Skeletal muscle tissue (tissue), 3 donors: ENCODE measurements at regions not wholly inside any gene's neighbourhood (a gene's known extent, or its start where the extent isn't known, plus 50 kb on each side); places are given as distances from the start of the nearest gene placed in this dataset.
"Not testable (repeated sequence)": the region's sequence is repeated elsewhere in the genome, so short reads cannot be mapped to it uniquely, and the experiment has no call there.

Experiments used
- H3K27ac ChIP-seq: one replicate; pipeline ENCODE4 v1.7.0; 2013; ENCODE audit warnings: mild to moderate bottlenecking, low read depth, low read length, inconsistent platforms
- H3K27me3 ChIP-seq, 3 donors: one replicate each; pipeline ENCODE4 v1.7.0; 2013; ENCODE audit warnings: low read length in 3 of 3; ENCODE audit not compliant: control insufficient read depth in 3 of 3, insufficient read depth in 3 of 3
- H3K36me3 ChIP-seq, 3 donors: one replicate each; pipeline ENCODE4 v1.7.0; 2013; ENCODE audit warnings: low read length in 3 of 3; ENCODE audit not compliant: control insufficient read depth in 3 of 3, insufficient read depth in 3 of 3
- H3K4me1 ChIP-seq, 3 donors: one replicate each; pipeline ENCODE4 v1.7.0; 2013; ENCODE audit warnings: low read length in 3 of 3, mild to moderate bottlenecking in 3 of 3; ENCODE audit not compliant: control insufficient read depth in 3 of 3, insufficient read depth in 3 of 3
- H3K4me3 ChIP-seq, 3 donors: one replicate each; pipeline ENCODE4 v1.7.0; 2013; ENCODE audit warnings: low read length in 3 of 3
- H3K9ac ChIP-seq, 3 donors: one replicate each; pipeline ENCODE4 v1.7.0; 2013; ENCODE audit warnings: low read length in 3 of 3, mild to moderate bottlenecking in 3 of 3, moderate library complexity in 2 of 3, low read depth in 1 of 3
- H3K9me3 ChIP-seq, 3 donors: one replicate each; pipeline ENCODE4 v1.7.0; 2013; ENCODE audit warnings: low read length in 3 of 3; ENCODE audit not compliant: control insufficient read depth in 3 of 3
- donor health status: Osteomylitis.

DNA sequence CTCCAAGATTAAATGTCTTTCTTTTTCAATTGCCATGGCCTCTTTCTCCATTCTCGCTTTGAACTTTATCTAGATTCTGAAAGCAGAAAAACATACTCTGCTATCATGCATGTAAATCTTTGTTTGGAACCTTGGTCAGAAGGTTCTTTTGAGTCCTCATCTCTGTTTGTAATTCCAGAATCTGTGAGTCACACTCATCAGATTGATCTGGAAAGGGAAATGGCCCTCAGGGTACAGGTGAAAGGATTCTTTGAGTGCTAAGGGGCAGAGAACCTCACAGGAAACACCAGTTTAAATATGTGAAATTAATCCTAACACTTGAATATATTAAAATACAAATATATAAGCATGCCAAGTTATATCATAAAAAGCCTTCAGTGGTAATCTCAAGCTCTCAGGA lies 211.0 kb upstream of the ADGRL3 start:
- Histone ChIP-seq H3K9ac (no peak overlapping the region), H3K27ac (no peak overlapping the region), H3K27me3 (no peaks in the 10 kb centered on the region), H3K4me1 (no peaks in the 10 kb centered on the region), H3K36me3 (no peaks in the 10 kb centered on the region), H3K4me3 (no peak overlapping the region), H3K9me3 (no peaks in the 10 kb centered on the region)

DNA sequence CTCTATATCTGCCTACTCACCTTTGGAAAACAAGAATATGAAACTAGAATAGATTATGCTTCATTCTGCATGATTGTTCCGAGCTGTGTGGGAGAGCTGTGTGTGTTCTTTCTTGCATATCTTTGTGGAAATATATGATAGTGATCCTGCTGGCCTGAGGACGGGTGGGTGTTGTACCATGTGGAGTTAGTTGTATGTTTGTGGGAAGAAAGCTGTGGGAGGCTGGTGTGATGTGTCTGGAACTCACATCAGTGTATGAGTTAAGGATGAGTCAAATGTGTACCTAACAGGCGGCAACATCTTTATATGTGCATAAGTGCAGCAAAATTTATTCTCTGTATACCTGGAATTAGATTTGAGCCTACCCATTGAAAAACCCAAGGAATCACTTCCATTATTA lies 208.1 kb upstream of the ADGRL3 start:
- Histone ChIP-seq H3K4me1 (no peaks in the 10 kb centered on the region), H3K9ac (no peak overlapping the region), H3K9me3 (no peaks in the 10 kb centered on the region), H3K4me3 (no peak overlapping the region), H3K36me3 (no peaks in the 10 kb centered on the region), H3K27ac (no peak overlapping the region), H3K27me3 (no peaks in the 10 kb centered on the region)

DNA sequence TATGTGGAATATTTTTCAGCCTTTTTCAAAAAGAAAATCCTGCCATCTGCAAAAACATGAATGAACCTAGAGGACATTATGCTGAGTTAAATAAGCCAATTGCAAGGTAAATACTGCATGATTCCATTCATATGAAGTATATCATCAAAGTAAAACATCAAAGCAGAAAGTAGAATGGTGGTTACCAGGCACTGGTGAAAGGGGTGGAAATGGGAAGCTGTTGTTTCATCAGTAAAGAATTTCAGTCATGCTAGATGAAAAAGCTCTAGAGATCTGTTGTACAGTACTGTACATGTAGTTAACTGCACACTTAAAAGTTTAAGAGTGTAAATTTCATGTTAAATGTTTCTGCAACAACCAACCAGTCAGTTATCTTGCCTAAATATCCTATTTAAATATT lies 196.8 kb upstream of the ADGRL3 start:
- H3K27me3 ChIP-seq: no peaks in the 10 kb centered on the region
- H3K27ac ChIP-seq: no peak overlapping the region
- H3K9ac ChIP-seq: no peak overlapping the region
- H3K9me3 ChIP-seq: peaks cover 0 to 9% (median 0%) of the 10 kb centered on the region in 3 donors
- H3K36me3 ChIP-seq: no peaks in the 10 kb centered on the region
- no peak overlapping the region for H3K4me3 ChIP-seq
- H3K4me1 ChIP-seq: no peaks in the 10 kb centered on the region

DNA sequence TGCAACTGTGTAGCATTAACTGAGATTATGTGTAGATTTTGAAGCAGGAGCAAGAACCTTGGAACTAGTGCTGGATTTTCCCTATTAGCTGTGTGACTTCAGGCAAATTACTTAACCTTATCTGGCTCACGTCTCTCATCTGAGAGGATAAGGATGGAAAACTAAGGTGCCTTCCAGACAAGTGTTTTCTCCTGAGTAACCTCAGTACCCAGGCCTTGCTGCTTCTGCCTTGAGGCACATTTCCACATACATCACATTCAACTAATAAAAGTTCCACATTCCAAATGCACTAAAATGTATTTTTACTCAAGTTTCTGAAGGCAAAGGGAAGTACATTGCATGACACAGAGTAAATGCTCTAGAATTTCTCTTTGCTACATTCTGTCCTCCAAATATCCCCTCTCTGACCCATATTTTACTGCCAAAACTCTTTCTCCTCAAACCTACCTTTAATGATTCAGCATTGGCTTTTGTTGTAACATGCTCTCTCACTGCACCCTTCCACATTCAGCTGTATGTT lies 195.4 kb upstream of the ADGRL3 start:
- H3K9ac ChIP-seq: no peak overlapping the region
- H3K27me3 ChIP-seq: no peaks in the 10 kb centered on the region
- no peaks in the 10 kb centered on the region for H3K4me1 ChIP-seq
- H3K27ac ChIP-seq: no peak overlapping the region
- peaks cover 0 to 6% (median 0%) of the 10 kb centered on the region in 3 donors for H3K9me3 ChIP-seq
- no peaks in the 10 kb centered on the region for H3K36me3 ChIP-seq
- no peak overlapping the region for H3K4me3 ChIP-seq

DNA sequence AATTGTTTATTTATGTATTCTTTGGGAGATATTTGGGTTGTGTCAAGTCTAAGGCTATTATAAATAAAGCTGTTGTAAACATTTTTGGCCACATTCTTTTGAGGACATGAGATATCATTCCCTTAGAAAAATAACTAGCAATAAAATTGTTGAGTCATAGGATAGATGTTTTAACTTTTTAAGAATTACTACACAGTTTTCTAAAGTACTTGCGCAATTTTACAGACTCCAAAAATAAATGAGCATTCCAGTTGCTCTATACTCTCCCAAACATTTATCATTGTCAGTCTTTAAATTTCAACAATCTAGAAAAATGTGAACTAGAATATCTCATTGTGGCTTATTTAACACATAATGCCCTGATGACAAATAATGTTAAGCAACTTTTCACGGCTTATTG lies 189.1 kb upstream of the ADGRL3 start:
- H3K9ac ChIP-seq: no peak overlapping the region
- H3K27me3 ChIP-seq: no peaks in the 10 kb centered on the region
- H3K4me3 ChIP-seq: no peak overlapping the region
- H3K36me3 ChIP-seq: no peaks in the 10 kb centered on the region
- H3K9me3 ChIP-seq: peaks cover 0 to 7% (median 0%) of the 10 kb centered on the region in 3 donors
- H3K4me1 ChIP-seq: no peaks in the 10 kb centered on the region
- H3K27ac ChIP-seq: no peak overlapping the region

DNA sequence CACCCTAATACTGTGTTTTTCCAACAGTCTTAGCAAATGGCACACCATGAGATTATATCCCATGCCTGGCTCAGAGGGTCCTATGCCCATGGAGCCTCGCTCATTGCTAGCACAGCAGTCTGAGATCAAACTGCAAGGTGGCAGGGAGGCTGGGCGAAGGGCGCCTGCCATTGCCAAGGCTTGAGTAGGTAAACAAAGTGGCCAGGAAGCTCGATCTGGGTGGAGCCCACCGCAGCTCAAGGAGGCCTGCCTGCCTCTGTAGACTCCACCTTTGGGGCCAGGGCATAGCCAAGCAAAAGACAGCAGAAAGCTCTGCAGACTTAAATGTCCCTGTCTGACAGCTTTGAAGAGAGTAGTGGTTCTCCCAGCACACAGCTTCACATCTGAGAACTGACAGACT lies 188.2 kb upstream of the ADGRL3 start:
- H3K27me3 ChIP-seq, H3K9me3 ChIP-seq, H3K27ac ChIP-seq, H3K36me3 ChIP-seq, H3K9ac ChIP-seq, H3K4me3 ChIP-seq, H3K4me1 ChIP-seq: not testable (repeated sequence)

DNA sequence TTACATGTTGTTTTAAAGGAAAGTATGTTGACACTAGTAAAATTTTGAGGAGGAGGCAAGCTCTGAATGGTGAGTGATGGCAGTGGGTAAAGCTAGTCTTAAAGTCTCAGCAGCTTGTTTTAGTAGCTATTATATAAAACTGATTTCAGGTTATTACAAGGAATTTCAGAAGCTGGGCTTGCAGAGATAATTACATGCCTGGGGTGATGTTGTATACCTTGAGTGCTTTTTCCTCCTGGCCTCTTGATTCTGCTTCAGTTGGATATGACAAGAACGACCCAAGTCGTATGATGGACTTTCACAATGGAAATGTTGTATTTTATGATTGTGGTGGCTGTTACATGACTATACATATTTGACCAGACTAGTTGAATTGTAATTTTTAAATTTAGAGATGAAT lies 175.5 kb upstream of the ADGRL3 start:
- H3K36me3 ChIP-seq: no peaks in the 10 kb centered on the region
- H3K4me1 ChIP-seq: no peaks in the 10 kb centered on the region
- no peak overlapping the region for H3K4me3 ChIP-seq
- H3K27me3 ChIP-seq: no peaks in the 10 kb centered on the region
- no peak overlapping the region for H3K27ac ChIP-seq
- H3K9me3 ChIP-seq: no peaks in the 10 kb centered on the region
- no peak overlapping the region for H3K9ac ChIP-seq

DNA sequence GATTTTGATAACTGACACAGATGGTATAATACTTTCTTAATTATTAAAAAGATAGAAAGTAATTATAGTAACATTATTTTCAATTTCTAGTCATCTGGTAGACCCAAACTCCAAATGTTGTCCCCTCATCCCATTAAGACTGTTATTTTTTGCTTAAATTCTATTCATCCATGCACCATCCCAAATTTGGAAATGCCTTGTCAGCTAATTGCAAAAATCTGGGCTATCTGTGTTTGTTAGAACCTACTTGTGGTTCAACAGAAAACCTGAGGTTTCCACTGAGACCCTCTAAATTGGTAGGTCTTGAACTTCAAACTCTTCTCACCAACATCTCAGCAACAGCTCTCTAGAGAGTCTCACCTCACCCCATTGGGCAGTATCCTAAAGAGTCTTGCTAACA lies 172.2 kb upstream of the ADGRL3 start:
- H3K9me3 ChIP-seq: no peaks in the 10 kb centered on the region
- H3K27ac ChIP-seq: no peak overlapping the region
- H3K36me3 ChIP-seq: no peaks in the 10 kb centered on the region
- no peaks in the 10 kb centered on the region for H3K4me1 ChIP-seq
- H3K27me3 ChIP-seq: no peaks in the 10 kb centered on the region
- H3K9ac ChIP-seq: no peak overlapping the region
- H3K4me3 ChIP-seq: no peak overlapping the region

DNA sequence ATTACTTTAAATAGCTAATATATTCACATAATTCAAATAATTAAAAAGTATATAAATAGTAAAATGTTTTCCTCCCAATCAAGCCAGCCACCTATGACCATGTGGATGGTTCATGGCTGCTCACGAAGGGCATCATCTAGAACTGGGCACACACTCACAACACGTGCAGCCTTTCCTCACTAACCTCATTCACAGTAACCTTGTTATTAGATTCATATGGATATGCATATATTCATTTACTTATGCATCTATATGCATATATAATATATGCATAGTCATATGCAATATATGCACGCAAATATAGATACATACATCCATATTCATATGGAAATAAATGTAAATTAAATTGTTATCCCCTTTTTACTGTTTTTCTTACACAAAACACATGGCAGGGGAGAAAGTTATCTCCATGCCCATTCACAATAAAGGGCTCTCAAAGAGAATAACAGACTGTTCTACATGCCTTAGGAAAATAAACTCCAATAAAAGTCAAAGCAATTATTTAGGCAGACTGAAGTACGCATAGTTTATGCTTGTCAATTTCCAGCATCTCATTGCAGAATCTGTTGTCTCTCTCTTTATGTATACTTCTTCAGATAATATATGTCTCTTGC lies 163.9 kb upstream of the ADGRL3 start:
- no peak overlapping the region for H3K4me3 ChIP-seq
- H3K36me3 ChIP-seq: no peaks in the 10 kb centered on the region
- peaks cover 0 to 2% (median 0%) of the 10 kb centered on the region in 3 donors for H3K9me3 ChIP-seq
- H3K4me1 ChIP-seq: no peaks in the 10 kb centered on the region
- no peak overlapping the region for H3K9ac ChIP-seq
- no peak overlapping the region for H3K27ac ChIP-seq
- H3K27me3 ChIP-seq: no peaks in the 10 kb centered on the region

DNA sequence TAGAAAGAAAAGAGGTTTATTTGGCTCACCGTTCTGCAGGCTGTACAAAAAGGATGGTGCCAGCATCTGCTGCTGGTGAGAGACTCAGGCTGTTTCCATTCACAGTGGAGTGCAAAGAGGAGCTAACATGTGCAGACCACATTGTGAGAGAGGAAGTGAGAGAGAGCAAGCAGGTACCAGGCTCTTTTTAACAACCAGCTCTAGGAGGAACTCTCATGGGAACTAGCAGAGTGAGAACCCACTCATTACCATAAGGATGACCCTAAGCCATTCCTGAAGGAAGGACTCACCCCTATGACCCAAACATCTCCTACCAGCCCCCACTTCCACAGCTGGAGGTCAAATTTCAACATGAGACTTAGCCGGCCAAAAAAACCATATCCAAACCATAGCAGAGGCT lies 158.6 kb upstream of the ADGRL3 start:
- H3K27me3 ChIP-seq: no peaks in the 10 kb centered on the region
- H3K9me3 ChIP-seq: no peaks in the 10 kb centered on the region
- H3K27ac ChIP-seq: no peak overlapping the region
- no peaks in the 10 kb centered on the region for H3K36me3 ChIP-seq
- no peak overlapping the region for H3K9ac ChIP-seq
- no peaks in the 10 kb centered on the region for H3K4me1 ChIP-seq
- H3K4me3 ChIP-seq: no peak overlapping the region
